HEK293T (cell line): ENCODE measurements at regions not wholly inside any gene's neighbourhood (a gene's known extent, or its start where the extent isn't known, plus 50 kb on each side); places are given as distances from the start of the nearest gene placed in this dataset.

ENCODE experiments used
- CTCF ChIA-PET: fragments of 350-600 bp; formaldehyde crosslinking; extraction: SDS; loops from one replicate; lab custom pipeline; 2021; ENCODE audit warnings: antibody characterized with exemption, inconsistent platforms; lab: Yijun Ruan, JAX
- POLR2A ChIA-PET: fragments of 350-600 bp; formaldehyde crosslinking; extraction: SDS; loops from one replicate; lab custom pipeline; 2020; ENCODE audit warnings: antibody characterized with exemption, inconsistent platforms; lab: Yijun Ruan, JAX
- DNase-seq: peaks from one replicate; pipeline ENCODE4 v3.0.0; 2012; ENCODE audit warnings: mixed read lengths; ENCODE audit errors: extremely low spot score
- ARNT ChIP-seq: fragments of 450-650 bp; IDR thresholded peaks from 2 replicates; pipeline ENCODE4 v1.6.1; 2017; ENCODE audit warnings: mild to moderate bottlenecking
- BHLHE40 ChIP-seq: fragments of 450-650 bp; IDR thresholded peaks from 2 replicates; pipeline ENCODE4 v1.6.1; 2016; ENCODE audit warnings: mild to moderate bottlenecking, moderate library complexity, borderline replicate concordance
- CTBP1 ChIP-seq: fragments of 450-650 bp; IDR thresholded peaks from 2 replicates; pipeline ENCODE4 v1.6.1; 2016; ENCODE audit warnings: borderline replicate concordance
- ELF4 ChIP-seq: fragments of 450-650 bp; IDR thresholded peaks from 2 replicates; pipeline ENCODE4 v1.6.1; 2017; ENCODE audit warnings: antibody characterized with exemption
- FOXA1 ChIP-seq: fragments of 450-650 bp; IDR thresholded peaks from 2 replicates; pipeline ENCODE4 v1.6.1; 2016; ENCODE audit warnings: mild to moderate bottlenecking
- FOXK2 ChIP-seq: fragments of 450-650 bp; IDR thresholded peaks from 2 replicates; pipeline ENCODE4 v1.6.1; 2016; ENCODE audit warnings: mild to moderate bottlenecking
- FOXM1 ChIP-seq: fragments of 450-650 bp; IDR thresholded peaks from 2 replicates; pipeline ENCODE4 v1.6.1; 2017; ENCODE audit warnings: mild to moderate bottlenecking, borderline replicate concordance
- HDGF ChIP-seq: fragments of 450-650 bp; IDR thresholded peaks from 2 replicates; pipeline ENCODE4 v1.6.1; 2017; ENCODE audit warnings: antibody characterized with exemption, borderline replicate concordance
- L3MBTL2 ChIP-seq: fragments of 450-650 bp; conservative IDR thresholded peaks from 2 replicates; pipeline ENCODE4 v1.6.1; 2016; ENCODE audit warnings: mild to moderate bottlenecking
- LEF1 ChIP-seq: fragments of 450-650 bp; IDR thresholded peaks from 2 replicates; pipeline ENCODE4 v1.6.1; 2017; ENCODE audit warnings: mild to moderate bottlenecking, borderline replicate concordance
- NFRKB ChIP-seq: fragments of 450-650 bp; IDR thresholded peaks from 2 replicates; pipeline ENCODE4 v1.6.1; 2016; ENCODE audit warnings: mild to moderate bottlenecking, moderate library complexity
- PKNOX1 ChIP-seq: fragments of 450-650 bp; IDR thresholded peaks from 2 replicates; pipeline ENCODE4 v1.6.1; 2016
- SP1 ChIP-seq: fragments of 450-650 bp; IDR thresholded peaks from 2 replicates; pipeline ENCODE4 v1.6.1; 2017
- SUZ12 ChIP-seq: fragments of 450-650 bp; IDR thresholded peaks from 2 replicates; pipeline ENCODE4 v1.6.1; 2016; ENCODE audit warnings: mild to moderate bottlenecking
- TARDBP ChIP-seq: fragments of 450-650 bp; IDR thresholded peaks from 2 replicates; pipeline ENCODE4 v1.6.1; 2016
- ZNF384 ChIP-seq: fragments of 450-650 bp; IDR thresholded peaks from 2 replicates; pipeline ENCODE4 v1.6.1; 2016

- TF ChIP-seq FOXK2: no peak
- TF ChIP-seq LEF1: no peak
- TF ChIP-seq FOXA1: no peak
- no peak for TF ChIP-seq HDGF
- TF ChIP-seq ELF4: no peak
- no peak for TF ChIP-seq TARDBP
- TF ChIP-seq PKNOX1: no peak
- TF ChIP-seq ZNF384: no peak
- TF ChIP-seq BHLHE40: no peak
- TF ChIP-seq L3MBTL2: no peak
- no peak for TF ChIP-seq FOXM1
- TF ChIP-seq SP1: no peak
- DNase-seq: no peak
- CTCF ChIA-PET: no interaction called here
- POLR2A ChIA-PET: no interaction called here
Measured at GRCh38 chr3:74479915-74480314, 134.5 kb downstream of the CNTN3 start.

GRCh38 chr3:74470313-74470712, 144.1 kb downstream of the CNTN3 start:
- ChIA-PET POLR2A (no interaction called here), CTCF (no interaction called here)
- no peak for TF ChIP-seq SP1
- TF ChIP-seq BHLHE40: no peak
- no peak for TF ChIP-seq LEF1
- TF ChIP-seq FOXA1: no peak
- no peak for TF ChIP-seq L3MBTL2
- TF ChIP-seq FOXM1: no peak
- no peak for TF ChIP-seq ELF4
- no peak for TF ChIP-seq PKNOX1
- no peak for TF ChIP-seq SUZ12
- TF ChIP-seq NFRKB: no peak
- DNase-seq: no peak

- TF ChIP-seq BHLHE40 (no peak), ELF4 (no peak), CTBP1 (no peak), HDGF (no peak), ARNT (no peak), LEF1 (no peak), L3MBTL2 (no peak), FOXK2 (no peak), ZNF384 (no peak), PKNOX1 (no peak), TARDBP (no peak), SP1 (no peak), NFRKB (no peak), FOXM1 (no peak), FOXA1 (no peak), SUZ12 (no peak)
- POLR2A ChIA-PET: no interaction called here
- CTCF ChIA-PET: no interaction called here
- no peak for DNase-seq
Measured at GRCh38 chr3:74469713-74470112, 144.7 kb downstream of the CNTN3 start.

GRCh38 chr3:74469151-74469550, 145.3 kb downstream of the CNTN3 start:
- POLR2A ChIA-PET: no interaction called here
- TF ChIP-seq FOXK2: no peak
- no peak for TF ChIP-seq FOXM1
- TF ChIP-seq PKNOX1: no peak
- TF ChIP-seq FOXA1: no peak
- TF ChIP-seq SUZ12: no peak
- no peak for TF ChIP-seq HDGF
- no peak for TF ChIP-seq ARNT
- no peak for TF ChIP-seq ZNF384
- TF ChIP-seq BHLHE40: no peak
- no peak for TF ChIP-seq TARDBP
- TF ChIP-seq NFRKB: no peak
- TF ChIP-seq ELF4: no peak
- TF ChIP-seq CTBP1: no peak
- TF ChIP-seq L3MBTL2: no peak
- no peak for TF ChIP-seq LEF1
- TF ChIP-seq SP1: no peak
- CTCF ChIA-PET: no interaction called here
- DNase-seq: no peak

GRCh38 chr3:74465715-74466410, 148.6 kb downstream of the CNTN3 start:
- ChIA-PET CTCF (no interaction called here), POLR2A (no interaction called here)
- DNase-seq: no peak
- TF ChIP-seq TARDBP: no peak
- no peak for TF ChIP-seq SUZ12
- TF ChIP-seq ZNF384: no peak
- no peak for TF ChIP-seq NFRKB

- no peak for DNase-seq
- ChIA-PET CTCF (no interaction called here), POLR2A (no interaction called here)
- TF ChIP-seq FOXM1: no peak
- TF ChIP-seq LEF1: no peak
- no peak for TF ChIP-seq FOXA1
- no peak for TF ChIP-seq SP1
- no peak for TF ChIP-seq PKNOX1
- TF ChIP-seq FOXK2: no peak
- no peak for TF ChIP-seq NFRKB
- TF ChIP-seq BHLHE40: no peak
- TF ChIP-seq L3MBTL2: no peak
- no peak for TF ChIP-seq SUZ12
- no peak for TF ChIP-seq TARDBP
- TF ChIP-seq ARNT: no peak
- TF ChIP-seq CTBP1: no peak
- TF ChIP-seq HDGF: no peak
Measured at GRCh38 chr3:74463515-74463914, 150.9 kb downstream of the CNTN3 start.
